ENCODE measurements at regions not wholly inside any gene's neighbourhood (a gene's known extent, or its start where the extent isn't known, plus 50 kb on each side); places are given as distances from the start of the nearest gene placed in this dataset.
A peak's percentile ranks its signal among the peaks of the same experiment; 100 is the strongest.

- 0% methylated on average over 2 of the region's 2 CpGs for WGBS (ENCODE audit: insufficient coverage, insufficient replicate concordance, low lambda C conversion rate, missing lambda C conversion rate)
- Histone ChIP-seq H3K9ac (ENCODE audit: control insufficient read depth, insufficient read depth, low read length) (no peak overlapping the region), H3K36me3 (ENCODE audit: control insufficient read depth in 2 of 2, insufficient read depth in 2 of 2, low read length in 1 of 2) (no peaks in the 10 kb centered on the region), H3K27ac (ENCODE audit: control insufficient read depth, insufficient read depth) (no peak overlapping the region), H2AFZ (ENCODE audit: control insufficient read depth, low read depth, low read length) (no peak overlapping the region), H3K9me3 (replicated peaks; ENCODE audit: control insufficient read depth, insufficient read depth, low read length) (no peaks in the 10 kb centered on the region), H3K4me2 (ENCODE audit: control insufficient read depth, insufficient read depth) (no peak overlapping the region), H3K4me1 (ENCODE audit: control insufficient read depth, insufficient read depth, low read length) (no peaks in the 10 kb centered on the region), H4K20me1 (ENCODE audit: control insufficient read depth, insufficient read depth) (no peaks in the 10 kb centered on the region), H3K4me3 (no peak overlapping the region), H3K27me3 (replicated peaks in 1 of 2; ENCODE audit: control insufficient read depth in 2 of 2, insufficient read depth in 2 of 2, low read length in 1 of 2) (no peaks in the 10 kb centered on the region), H3K79me2 (ENCODE audit: control insufficient read depth, insufficient read depth, low read length) (no peaks in the 10 kb centered on the region)
- TF ChIP-seq WRNIP1 (IDR thresholded peaks at IDR 0.05; ENCODE audit: borderline replicate concordance, low read depth, low read length) (no peak), SMC3 (IDR thresholded peaks at IDR 0.05; ENCODE audit: borderline replicate concordance, low read length) (peak; percentile 30; the same call in 1 of the 2 replicates), EZH2 (IDR thresholded peaks at IDR 0.05; ENCODE audit: borderline replicate concordance, control insufficient read depth, low read depth, low read length) (no peak), CTCF (IDR thresholded peaks at IDR 0.05 in 2 of 3, conservative IDR thresholded peaks at IDR 0.05 in 1 of 3; ENCODE audit: control insufficient read depth in 2 of 3, extremely low read depth in 1 of 3, insufficient read depth in 1 of 3, low read depth in 3 of 3, low read length in 3 of 3) (peak; percentile 8 to 35 (median 18); a peak in 3 of 6 replicates)
- intact Hi-C loops (cut with micrococcal nuclease; ENCODE audit: unreplicated experiment), result loop anchor here (1.0 to 2.0 kb wide), 2 partner anchors 238 to 528 kb away; no protein-coding TSS in a partner anchor
- no TSS peak for BruUV-seq (replicated peaks)
- POLR2A ChIA-PET, result no interaction called here
- no peak for DNase-seq (ENCODE audit: low read depth, low spot score)
- RAD21 ChIA-PET (ENCODE audit: unreplicated experiment), result interaction anchor here (0.8 to 1.7 kb wide), 2 partner anchors 236 to 239 kb away, joined by 3 to 4 read pairs; no protein-coding TSS in a partner anchor
- in situ Hi-C loops (cut with MboI), result no loop called here
- SMC1A ChIA-PET (ENCODE audit: uncharacterized antibody, unreplicated experiment), result interaction anchor here (1.1 to 2.8 kb wide), 5 partner anchors 10 to 238 kb away, joined by 3 to 9 read pairs (median 4); no protein-coding TSS in a partner anchor
- CTCF ChIA-PET, result interaction anchor here (0.9 to 1.0 kb wide), 2 partner anchors 13 to 238 kb away, joined by 3 read pairs; no protein-coding TSS in a partner anchor
- FAIRE-seq, result no peak
- ATAC-seq, result peak; percentile 59; the same call in 2 of the 3 replicates
These were observed 429.5 kb downstream of the ZIC1 start for GRCh38 chr3:147838652-147839051.

GRCh38 chr3:147843331-147843730, 434.2 kb downstream of the ZIC1 start:
- POLR2A ChIA-PET, result no interaction called here
- Histone ChIP-seq H3K79me2 (ENCODE audit: control insufficient read depth, insufficient read depth, low read length) (no peaks in the 10 kb centered on the region), H3K4me2 (ENCODE audit: control insufficient read depth, insufficient read depth) (no peak overlapping the region), H3K9me3 (replicated peaks; ENCODE audit: control insufficient read depth, insufficient read depth, low read length) (no peaks in the 10 kb centered on the region), H3K27me3 (replicated peaks in 1 of 2; ENCODE audit: control insufficient read depth in 2 of 2, insufficient read depth in 2 of 2, low read length in 1 of 2) (no peaks in the 10 kb centered on the region), H4K20me1 (ENCODE audit: control insufficient read depth, insufficient read depth) (no peaks in the 10 kb centered on the region), H3K4me1 (ENCODE audit: control insufficient read depth, insufficient read depth, low read length) (no peaks in the 10 kb centered on the region), H3K4me3 (no peak overlapping the region), H3K36me3 (ENCODE audit: control insufficient read depth in 2 of 2, insufficient read depth in 2 of 2, low read length in 1 of 2) (no peaks in the 10 kb centered on the region), H2AFZ (ENCODE audit: control insufficient read depth, low read depth, low read length) (no peak overlapping the region), H3K9ac (ENCODE audit: control insufficient read depth, insufficient read depth, low read length) (no peak overlapping the region), H3K27ac (ENCODE audit: control insufficient read depth, insufficient read depth) (no peak overlapping the region)
- SMC1A ChIA-PET (ENCODE audit: uncharacterized antibody, unreplicated experiment), result interaction anchor here (1.1 kb wide), 1 partner anchor 33 kb away, joined by 3 read pairs; no protein-coding TSS in a partner anchor
- DNase-seq (ENCODE audit: low read depth, low spot score), result no peak
- WGBS (ENCODE audit: insufficient coverage, insufficient replicate concordance, low lambda C conversion rate, missing lambda C conversion rate), result 0% methylated on average over 1 of the region's 1 CpG
- BruUV-seq (replicated peaks), result no TSS peak
- RAD21 ChIA-PET (ENCODE audit: unreplicated experiment), result no interaction called here
- no peak for ATAC-seq
- intact Hi-C loops (cut with micrococcal nuclease; ENCODE audit: unreplicated experiment) (no loop called here), in situ Hi-C loops (cut with MboI) (no loop called here)
- CTCF ChIA-PET, result no interaction called here
- no peak for FAIRE-seq
- TF ChIP-seq RAD21 (IDR thresholded peaks at IDR 0.05; ENCODE audit: insufficient read depth, low read depth, low read length) (no peak), ZBED1 (IDR thresholded peaks at IDR 0.05; ENCODE audit: borderline replicate concordance) (no peak), ESRRA (IDR thresholded peaks at IDR 0.05; ENCODE audit: low read length) (no peak), ZNF207 (IDR thresholded peaks at IDR 0.05; ENCODE audit: borderline replicate concordance) (no peak), JUND (IDR thresholded peaks at IDR 0.05; ENCODE audit: low read depth, low read length) (no peak)
